ENCODE measurements at regions not wholly inside any gene's neighbourhood (a gene's known extent, or its start where the extent isn't known, plus 50 kb on each side); places are given as distances from the start of the nearest gene placed in this dataset.

- TF ChIP-seq CREB5 (CRISPR knock-in tag; IDR thresholded peaks at IDR 0.05; ENCODE audit: low read depth) (no peak), BACH2 (CRISPR knock-in tag; IDR thresholded peaks at IDR 0.05; ENCODE audit: borderline replicate concordance) (no peak), CSRNP3 (CRISPR knock-in tag; IDR thresholded peaks at IDR 0.05) (no peak), GLIS3 (CRISPR knock-in tag; IDR thresholded peaks at IDR 0.05) (no peak), TCF4 (CRISPR knock-in tag; IDR thresholded peaks at IDR 0.05; ENCODE audit: borderline replicate concordance) (no peak), PPARA (CRISPR knock-in tag; IDR thresholded peaks at IDR 0.05; ENCODE audit: borderline replicate concordance) (no peak), ESRRG (CRISPR knock-in tag; IDR thresholded peaks at IDR 0.05) (no peak), ISL1 (CRISPR knock-in tag; IDR thresholded peaks at IDR 0.05) (no peak), ZNF70 (CRISPR knock-in tag; IDR thresholded peaks at IDR 0.05) (no peak), CSDC2 (CRISPR knock-in tag; IDR thresholded peaks at IDR 0.05) (no peak), ZNF565 (CRISPR knock-in tag; conservative IDR thresholded peaks at IDR 0.05; ENCODE audit: low read depth) (no peak), RARB (CRISPR knock-in tag; IDR thresholded peaks at IDR 0.05) (no peak), ZFP3 (CRISPR knock-in tag; IDR thresholded peaks at IDR 0.05) (no peak), SNAI2 (CRISPR knock-in tag; IDR thresholded peaks at IDR 0.05) (no peak), TOX (CRISPR knock-in tag; IDR thresholded peaks at IDR 0.05; ENCODE audit: borderline replicate concordance) (no peak), TSHZ2 (CRISPR knock-in tag; IDR thresholded peaks at IDR 0.05) (no peak), PATZ1 (CRISPR knock-in tag; IDR thresholded peaks at IDR 0.05; ENCODE audit: borderline replicate concordance) (no peak)
- no peak for ATAC-seq
Measured at GRCh38 chr4:144284026-144284425, 143.5 kb upstream of the GYPA start.

- ATAC-seq: no peak
- no peak for TF ChIP-seq ZFP3 (CRISPR knock-in tag; IDR thresholded peaks at IDR 0.05)
- no peak for TF ChIP-seq SNAI2 (CRISPR knock-in tag; IDR thresholded peaks at IDR 0.05)
- TF ChIP-seq CSDC2 (CRISPR knock-in tag; IDR thresholded peaks at IDR 0.05): no peak
Measured at GRCh38 chr4:144288011-144288903, 147.7 kb upstream of the GYPA start.

GRCh38 chr4:144289667-144290428, 149.3 kb upstream of the GYPA start:
- no peak for ATAC-seq
- no peak for TF ChIP-seq TOX (CRISPR knock-in tag; IDR thresholded peaks at IDR 0.05; ENCODE audit: borderline replicate concordance)
- TF ChIP-seq TCF4 (CRISPR knock-in tag; IDR thresholded peaks at IDR 0.05; ENCODE audit: borderline replicate concordance): no peak
- no peak for TF ChIP-seq PATZ1 (CRISPR knock-in tag; IDR thresholded peaks at IDR 0.05; ENCODE audit: borderline replicate concordance)
- TF ChIP-seq PPARA (CRISPR knock-in tag; IDR thresholded peaks at IDR 0.05; ENCODE audit: borderline replicate concordance): no peak
- no peak for TF ChIP-seq CSDC2 (CRISPR knock-in tag; IDR thresholded peaks at IDR 0.05)
- TF ChIP-seq ZFP30 (CRISPR knock-in tag; IDR thresholded peaks at IDR 0.05): no peak
- TF ChIP-seq CREB5 (CRISPR knock-in tag; IDR thresholded peaks at IDR 0.05; ENCODE audit: low read depth): no peak
- no peak for TF ChIP-seq ZNF565 (CRISPR knock-in tag; conservative IDR thresholded peaks at IDR 0.05; ENCODE audit: low read depth)
- no peak for TF ChIP-seq ZNF8 (CRISPR knock-in tag; IDR thresholded peaks at IDR 0.05)
- no peak for TF ChIP-seq OSR1 (CRISPR knock-in tag; IDR thresholded peaks at IDR 0.05)
- TF ChIP-seq POU6F1 (CRISPR knock-in tag; IDR thresholded peaks at IDR 0.05; ENCODE audit: borderline replicate concordance, low read depth): no peak
- no peak for TF ChIP-seq ARNTL (CRISPR knock-in tag; IDR thresholded peaks at IDR 0.05; ENCODE audit: borderline replicate concordance, low read depth)
- TF ChIP-seq SNAI2 (CRISPR knock-in tag; IDR thresholded peaks at IDR 0.05): no peak
